Keratinocyte (primary cell): ENCODE measurements at regions not wholly inside any gene's neighbourhood (a gene's known extent, or its start where the extent isn't known, plus 50 kb on each side); places are given as distances from the start of the nearest gene placed in this dataset.

ENCODE experiments used
- DNase-seq: peaks from one replicate; pipeline ENCODE4 v3.0.0-alpha.2; 2011; ENCODE audit warnings: low read depth, missing footprints, low spot score
- FAIRE-seq: peaks from 2 replicates; lab custom pipeline; 2011; peaks lifted over from hg19 to GRCh38; lab: Jason Lieb, UNC
- H2AFZ ChIP-seq: 2 replicates; pipeline ENCODE4 v1.6.0; 2012; ENCODE audit warnings: low read length, control low read depth, inconsistent platforms; ENCODE audit not compliant: control insufficient read depth
- H3K27ac ChIP-seq: 2 replicates; pipeline ENCODE4 v1.5.1; 2011; ENCODE audit warnings: low read length; ENCODE audit not compliant: control insufficient read depth, insufficient read depth
- H3K27me3 ChIP-seq: 3 replicates; pipeline ENCODE4 v1.6.0; 2011; ENCODE audit warnings: low read length; ENCODE audit not compliant: control insufficient read depth, insufficient read depth; ENCODE audit errors: extremely low read depth
- H3K36me3 ChIP-seq, 2 experiments: 2 replicates in 1 of 2; 3 replicates in 1 of 2; pipeline ENCODE4 v1.5.1; 2011; ENCODE audit warnings: low read length in 2 of 2, mild to moderate bottlenecking in 1 of 2; ENCODE audit not compliant: control insufficient read depth in 2 of 2, insufficient read depth in 2 of 2; ENCODE audit errors: extremely low read depth in 1 of 2
- H3K4me1 ChIP-seq: 3 replicates; pipeline ENCODE4 v1.5.1; 2011; ENCODE audit warnings: low read length; ENCODE audit not compliant: control insufficient read depth, insufficient read depth; ENCODE audit errors: extremely low read depth
- H3K4me2 ChIP-seq: 3 replicates; pipeline ENCODE4 v1.6.0; 2011; ENCODE audit warnings: low read depth, low read length; ENCODE audit not compliant: control insufficient read depth, insufficient read depth; ENCODE audit errors: extremely low read depth
- H3K4me3 ChIP-seq, 3 experiments: fragments of 200-600 bp in 1 of 3; sonication (generic) in 1 of 3; 2 replicates in 2 of 3; 3 replicates in 1 of 3; pipeline ENCODE4 v1.5.1; 2011 to 2016; ENCODE audit warnings: low read length in 3 of 3, mild to moderate bottlenecking in 3 of 3, control low read depth in 2 of 3, inconsistent platforms in 1 of 3, low read depth in 1 of 3, mixed read lengths in 1 of 3, mixed run types in 1 of 3, moderate library complexity in 1 of 3; ENCODE audit not compliant: control insufficient read depth in 2 of 3, insufficient read depth in 2 of 3; ENCODE audit errors: extremely low read depth in 1 of 3
- H3K79me2 ChIP-seq: 2 replicates; pipeline ENCODE4 v1.6.0; 2012; ENCODE audit warnings: low read length; ENCODE audit not compliant: control insufficient read depth, insufficient read depth
- H3K9ac ChIP-seq: 3 replicates; pipeline ENCODE4 v1.6.0; 2011; ENCODE audit warnings: low read length; ENCODE audit not compliant: control insufficient read depth, insufficient read depth; ENCODE audit errors: extremely low read depth
- H3K9me1 ChIP-seq: 3 replicates; pipeline ENCODE4 v1.6.0; 2011; ENCODE audit warnings: low read length; ENCODE audit not compliant: control insufficient read depth, insufficient read depth; ENCODE audit errors: extremely low read depth
- H3K9me3 ChIP-seq: 2 replicates; pipeline ENCODE4 v1.5.1; 2012; ENCODE audit warnings: low read depth, low read length; ENCODE audit not compliant: control insufficient read depth
- H4K20me1 ChIP-seq: 3 replicates; pipeline ENCODE4 v1.6.0; 2011; ENCODE audit warnings: low read length; ENCODE audit not compliant: control insufficient read depth, insufficient read depth; ENCODE audit errors: extremely low read depth
- CTCF ChIP-seq, 3 experiments: IDR thresholded peaks in 1 of 3; conservative IDR thresholded peaks in 1 of 3; optimal IDR thresholded peaks in 1 of 3; 2 replicates in 2 of 3; 3 replicates in 1 of 3; pipeline versions ENCODE3 to v1.5.1; 2011; ENCODE audit warnings: low read length in 3 of 3, mild to moderate bottlenecking in 3 of 3, moderate library complexity in 2 of 3, control low read depth in 1 of 3, inconsistent platforms in 1 of 3; ENCODE audit not compliant: insufficient read depth in 2 of 3; ENCODE audit errors: extremely low read depth in 1 of 3
- EZH2 ChIP-seq: IDR thresholded peaks from one replicate; pipeline ENCODE4 v1.6.1; 2012; ENCODE audit warnings: inconsistent platforms, mild to moderate bottlenecking, low read length, moderate library complexity
- dilution Hi-C: fragments of 300-500 bp; cut with MboI; formaldehyde crosslinking; loops from one replicate; pipeline ENCODE4 v1.7.0; 2020; ENCODE audit warnings: low sequenced_read_pairs; ENCODE audit not compliant: extremely low pct_ligation_motif_present

GRCh38 chr4:156695163-156695562 is 276.4 kb downstream of the PDGFC start:
- no peaks in the 10 kb centered on the region for H3K9me1 ChIP-seq
- no peak overlapping the region for H3K27ac ChIP-seq
- no peak overlapping the region for H2AFZ ChIP-seq
- no peak for FAIRE-seq
- no peak overlapping the region for H3K4me2 ChIP-seq
- dilution Hi-C loops, result no loop called here
- no peaks in the 10 kb centered on the region for H3K27me3 ChIP-seq
- H3K9ac ChIP-seq, result no peak overlapping the region
- H4K20me1 ChIP-seq, result no peaks in the 10 kb centered on the region
- no peaks in the 10 kb centered on the region for H3K79me2 ChIP-seq
- H3K36me3 ChIP-seq, result no peaks in the 10 kb centered on the region
- no peak for DNase-seq
- no peaks in the 10 kb centered on the region for H3K9me3 ChIP-seq
- no peaks in the 10 kb centered on the region for H3K4me1 ChIP-seq
- no peak for TF ChIP-seq CTCF (optimal IDR thresholded peaks at IDR 0.05 in 1 of 3, IDR thresholded peaks at IDR 0.05 in 1 of 3, conservative IDR thresholded peaks at IDR 0.05 in 1 of 3; ENCODE audit: extremely low read depth in 1 of 3, insufficient read depth in 2 of 3, low read length in 3 of 3)
- no peak for TF ChIP-seq EZH2
- H3K4me3 ChIP-seq, result no peak overlapping the region

- no peak for TF ChIP-seq CTCF (optimal IDR thresholded peaks at IDR 0.05 in 1 of 3, IDR thresholded peaks at IDR 0.05 in 1 of 3, conservative IDR thresholded peaks at IDR 0.05 in 1 of 3; ENCODE audit: extremely low read depth in 1 of 3, insufficient read depth in 2 of 3, low read length in 3 of 3)
- no peak for TF ChIP-seq EZH2
- H3K4me3 ChIP-seq, result no peak overlapping the region
- no peaks in the 10 kb centered on the region for H3K79me2 ChIP-seq
- no peaks in the 10 kb centered on the region for H3K9me1 ChIP-seq
- no peak for DNase-seq
- no peak overlapping the region for H3K9ac ChIP-seq
- no peaks in the 10 kb centered on the region for H3K9me3 ChIP-seq
- no peaks in the 10 kb centered on the region for H3K4me1 ChIP-seq
- H4K20me1 ChIP-seq, result no peaks in the 10 kb centered on the region
- no peak overlapping the region for H3K4me2 ChIP-seq
- H3K27me3 ChIP-seq, result no peaks in the 10 kb centered on the region
- H3K27ac ChIP-seq, result no peak overlapping the region
- no peaks in the 10 kb centered on the region for H3K36me3 ChIP-seq
- H2AFZ ChIP-seq, result peak overlapping the region; percentile 34
- FAIRE-seq, result no peak
- dilution Hi-C loops, result no loop called here
Observed at GRCh38 chr4:156694413-156694812, 277.2 kb downstream of the PDGFC start.
